ENCODE measurements at regions not wholly inside any gene's neighbourhood (a gene's known extent, or its start where the extent isn't known, plus 50 kb on each side); places are given as distances from the start of the nearest gene placed in this dataset.
A peak's percentile ranks its signal among the peaks of the same experiment; 100 is the strongest.
"Not testable (repeated sequence)": the region's sequence is repeated elsewhere in the genome, so short reads cannot be mapped to it uniquely, and the experiment has no call there.

DNA sequence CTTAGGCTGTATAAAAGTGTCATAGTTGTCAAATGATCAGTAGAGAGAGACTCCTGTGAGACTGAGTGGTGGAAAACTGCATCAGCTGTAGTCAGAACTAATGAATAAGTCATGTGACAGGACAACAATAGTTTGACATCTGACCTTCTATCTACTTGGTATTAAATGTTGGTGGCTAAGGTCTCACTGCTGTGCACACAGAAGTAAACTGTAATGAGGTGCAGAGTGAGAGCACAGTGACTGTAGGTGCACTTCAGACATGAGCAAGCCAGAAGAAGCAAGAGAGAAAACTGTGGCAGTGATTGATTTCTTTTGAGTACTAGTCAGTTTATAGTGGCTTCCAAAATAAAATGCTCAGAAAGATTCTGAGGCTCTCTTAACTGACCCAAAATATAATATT is 803.6 kb downstream of the RAPGEF2 start:
- DNase-seq (ENCODE audit: low read depth in 4 of 4, low spot score in 3 of 4): no peak

DNA sequence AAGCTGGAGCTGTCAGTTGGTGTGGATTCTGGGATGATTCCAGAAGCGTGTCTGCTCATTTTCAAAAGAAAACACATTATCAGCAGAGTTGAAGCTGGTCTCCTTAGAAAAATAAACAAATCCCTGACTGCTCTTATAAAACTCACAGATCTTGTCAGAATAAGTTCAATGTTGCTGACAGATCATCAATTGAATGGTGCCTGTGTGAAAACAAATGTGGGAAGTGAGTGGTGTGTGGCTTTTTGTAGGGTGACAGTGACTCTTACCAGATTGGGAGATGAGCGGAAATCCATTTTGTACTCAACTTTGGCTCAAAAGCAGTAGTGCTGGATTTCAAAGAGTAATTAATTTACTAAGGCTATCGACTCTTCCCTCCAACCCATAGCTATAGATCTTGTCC is 807.8 kb downstream of the RAPGEF2 start:
- no peak for DNase-seq (ENCODE audit: low read depth in 4 of 4, low spot score in 3 of 4)

DNA sequence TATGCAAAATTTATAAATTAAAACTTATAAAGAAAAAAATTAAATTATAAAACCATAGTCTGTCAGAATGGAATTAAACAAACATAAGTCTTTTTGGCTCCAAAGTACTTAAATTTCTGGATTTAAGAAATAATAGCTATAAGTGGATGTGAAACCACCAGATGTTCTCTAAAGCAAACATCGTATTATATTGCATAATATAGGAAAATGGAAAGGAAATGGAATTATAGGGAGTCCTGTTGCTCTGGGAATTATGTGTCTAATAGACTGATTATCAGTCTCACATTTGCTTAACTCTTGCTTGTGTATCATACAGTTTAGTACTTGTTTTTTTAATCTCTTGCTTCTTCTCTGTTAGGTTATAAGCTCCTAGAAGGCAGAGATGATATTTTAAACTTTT is 819.2 kb downstream of the RAPGEF2 start:
- no peak for DNase-seq (ENCODE audit: low read depth in 4 of 4, low spot score in 3 of 4)

DNA sequence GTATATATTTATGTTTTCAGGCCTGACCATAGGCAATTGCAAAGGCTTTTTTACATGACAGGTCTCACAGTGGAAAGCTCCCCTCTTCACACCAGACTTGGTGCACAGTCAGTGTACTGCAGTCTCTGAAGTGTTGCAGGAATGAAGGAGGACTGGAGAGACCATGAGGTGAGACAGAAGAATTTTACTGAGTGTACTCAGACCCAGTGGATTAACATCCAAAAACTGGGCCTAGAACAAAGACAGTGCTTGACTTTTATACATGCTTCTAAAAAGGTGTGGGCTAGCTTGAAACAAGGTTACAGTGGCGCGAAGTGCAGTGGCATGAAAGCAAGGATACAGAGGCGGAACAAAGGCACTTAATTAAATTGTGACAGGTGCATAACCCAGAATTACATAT is 822.9 kb downstream of the RAPGEF2 start:
- DNase-seq (ENCODE audit: low read depth in 4 of 4, low spot score in 3 of 4): no peak

DNA sequence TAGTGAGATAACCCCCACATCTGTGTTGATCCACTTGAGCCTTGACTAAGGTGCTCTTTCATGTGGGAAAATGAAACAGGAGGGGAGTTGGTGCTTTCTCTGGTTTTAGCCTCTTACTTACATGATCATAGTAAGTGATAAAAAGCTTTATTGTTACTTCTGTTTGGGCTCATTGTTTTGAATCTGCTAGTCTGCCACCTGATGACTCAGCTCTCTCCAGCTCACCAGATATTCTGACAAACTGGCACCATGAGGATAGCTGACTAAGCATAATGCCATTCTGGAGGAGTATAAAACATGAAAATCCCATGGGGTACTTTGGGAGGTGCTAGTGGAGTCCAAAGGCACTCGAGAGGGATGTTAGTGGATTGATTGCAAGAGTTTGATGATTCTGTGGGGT is 824.0 kb downstream of the RAPGEF2 start:
- DNase-seq (ENCODE audit: low read depth in 4 of 4, low spot score in 3 of 4): no peak

DNA sequence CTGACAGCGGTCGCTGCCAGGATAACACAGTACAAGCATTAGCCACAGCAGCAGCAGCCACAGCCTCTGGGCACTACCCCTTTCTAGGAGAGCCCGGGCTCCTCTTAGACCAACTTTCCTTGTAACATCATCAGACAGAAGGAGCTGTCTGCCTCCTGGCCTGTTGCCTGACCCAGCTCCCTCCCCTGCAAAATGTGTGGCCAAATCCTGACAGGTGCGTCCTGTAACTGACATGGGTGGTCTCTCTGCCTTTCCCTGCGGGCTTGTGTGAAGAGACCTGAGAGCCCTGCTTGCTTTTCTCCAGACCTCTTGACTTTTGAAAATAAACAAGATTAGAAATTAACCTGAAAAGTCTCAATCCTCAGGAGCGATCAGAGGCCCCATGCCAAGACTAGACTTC is 824.9 kb downstream of the RAPGEF2 start:
- DNase-seq (ENCODE audit: low read depth in 4 of 4, low spot score in 3 of 4): no peak

DNA sequence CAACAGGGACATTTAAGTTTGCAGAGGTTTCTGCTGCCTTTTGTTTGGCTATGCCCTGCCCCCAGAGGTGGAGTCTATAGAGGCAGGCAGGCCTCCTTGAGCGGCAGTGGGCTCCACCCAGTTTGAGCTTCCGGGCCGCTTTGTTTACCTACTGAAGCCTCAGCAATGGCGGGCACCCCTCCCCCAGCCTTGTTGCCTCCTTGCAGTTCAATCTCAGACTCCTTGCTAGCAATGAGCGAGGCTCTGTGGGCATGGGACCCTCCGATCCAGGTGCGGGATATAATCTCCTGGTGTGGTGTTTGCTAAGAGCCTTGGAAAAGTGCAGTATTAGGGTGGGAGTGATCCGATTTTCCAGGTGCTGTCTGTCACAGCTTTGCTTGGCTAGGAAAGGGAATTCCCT is 831.7 kb downstream of the RAPGEF2 start:
- not testable (repeated sequence) for DNase-seq (ENCODE audit: low read depth in 4 of 4, low spot score in 3 of 4)

DNA sequence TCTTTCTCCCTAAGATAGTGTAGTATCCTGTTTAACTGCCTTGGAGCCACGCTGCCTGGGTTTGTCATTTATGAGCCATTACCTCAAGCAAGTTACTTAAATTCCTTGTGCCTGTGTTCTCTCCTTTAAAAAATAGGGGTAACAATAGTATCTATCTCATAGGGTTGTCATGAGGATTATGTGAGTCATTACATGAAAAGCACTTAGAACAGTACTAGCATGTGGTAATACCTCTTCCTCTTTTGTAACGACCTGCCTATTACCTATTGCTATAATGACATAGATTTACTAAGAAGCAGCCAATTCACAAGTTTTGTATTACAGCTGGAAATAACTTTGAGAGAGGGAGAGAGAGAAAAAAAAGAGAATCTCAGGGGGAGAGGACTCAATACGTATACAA is 834.7 kb downstream of the RAPGEF2 start:
- no peak for DNase-seq (ENCODE audit: low read depth in 4 of 4, low spot score in 3 of 4)

DNA sequence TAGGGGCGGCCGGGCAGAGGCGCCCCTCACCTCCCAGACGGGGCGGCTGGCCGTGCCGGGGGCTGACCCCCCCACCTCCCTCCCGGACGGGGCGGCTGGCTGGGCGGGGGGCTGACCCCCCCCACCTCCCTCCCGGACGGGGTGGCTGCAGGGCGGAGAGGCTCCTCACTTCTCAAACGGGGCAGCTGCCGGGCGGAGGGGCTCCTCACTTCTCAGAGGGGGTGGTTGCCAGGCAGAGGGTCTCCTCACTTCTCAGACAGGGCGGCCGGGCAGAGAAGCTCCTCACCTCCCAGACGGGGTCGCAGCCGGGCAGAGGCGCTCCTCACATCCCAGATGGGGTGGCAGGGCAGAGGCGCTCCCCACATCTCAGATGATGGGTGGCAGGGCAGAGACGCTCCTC is 836.8 kb downstream of the RAPGEF2 start:
- not testable (repeated sequence) for DNase-seq (ENCODE audit: low read depth in 4 of 4, low spot score in 3 of 4)

DNA sequence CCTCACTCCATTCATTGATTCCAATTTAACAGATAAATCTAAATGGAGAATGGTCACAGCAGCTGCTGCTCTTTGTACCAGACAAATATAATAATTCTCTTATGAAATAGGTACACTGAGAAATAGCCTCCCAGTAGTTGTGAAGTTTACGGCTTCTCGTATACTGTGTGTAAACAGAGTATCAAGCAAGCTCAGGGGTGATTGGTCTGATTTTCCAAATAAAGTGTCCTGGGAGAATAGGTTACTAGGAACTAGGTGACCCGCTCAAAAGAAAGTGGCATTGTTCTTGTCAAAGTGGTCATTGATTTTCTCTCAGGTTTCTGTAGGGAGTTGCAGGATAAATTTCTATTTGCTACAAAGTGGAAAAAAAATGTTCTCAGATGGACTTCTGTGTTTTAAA is 838.2 kb downstream of the RAPGEF2 start:
- DNase-seq (ENCODE audit: low read depth in 4 of 4, low spot score in 3 of 4): no peak

DNA sequence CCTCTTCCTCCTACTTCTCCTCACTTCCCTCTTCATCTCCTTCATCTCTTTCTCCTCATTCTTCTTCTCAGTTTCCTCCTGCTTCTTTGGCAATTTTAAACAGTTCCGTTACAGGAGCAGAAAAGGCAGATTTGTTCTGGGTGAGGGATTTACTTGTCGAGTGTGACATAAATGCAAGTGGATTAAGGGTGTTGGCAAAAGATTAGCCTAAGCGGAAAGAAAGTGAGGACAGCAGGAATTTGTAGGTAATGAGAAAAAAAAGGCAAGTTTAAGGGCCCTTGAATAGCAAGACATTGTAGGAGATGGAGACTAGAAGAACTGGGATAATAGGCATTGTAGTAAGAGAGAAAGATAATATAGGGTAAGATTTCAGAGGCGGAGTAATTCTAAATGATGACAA is 841.6 kb downstream of the RAPGEF2 start:
- DNase-seq (ENCODE audit: low read depth in 4 of 4, low spot score in 3 of 4): no peak

DNA sequence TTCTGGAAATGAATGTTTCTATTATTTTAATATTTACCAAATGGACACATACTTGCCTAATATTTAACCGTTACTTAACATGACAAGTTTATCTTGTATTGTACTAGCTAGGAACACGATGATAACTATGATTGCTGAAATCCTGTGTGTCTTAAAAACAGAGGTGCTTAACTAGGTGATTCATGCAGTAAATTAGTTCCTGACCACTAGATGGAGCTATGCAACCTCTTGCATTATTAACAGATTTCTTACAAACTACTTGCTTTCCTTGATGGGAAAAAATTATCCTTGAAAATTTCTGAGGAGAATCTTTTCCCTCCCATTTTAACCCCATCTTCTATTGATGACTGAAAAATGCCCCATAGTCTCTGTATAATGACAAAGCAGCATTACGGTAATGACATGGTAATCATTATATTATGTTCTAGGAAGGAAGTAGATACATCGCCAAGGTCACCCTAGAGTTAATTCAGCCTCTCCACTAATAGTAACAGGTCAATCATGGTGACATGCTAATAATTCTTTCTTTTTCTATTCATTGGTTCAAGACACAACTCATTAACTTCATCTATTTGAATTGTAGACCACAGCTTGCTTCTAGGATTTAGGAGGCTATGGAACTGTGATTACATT is 844.2 kb downstream of the RAPGEF2 start:
- peak; percentile 31 to 52 (median 45) for DNase-seq (ENCODE audit: low read depth in 4 of 4, low spot score in 3 of 4)

DNA sequence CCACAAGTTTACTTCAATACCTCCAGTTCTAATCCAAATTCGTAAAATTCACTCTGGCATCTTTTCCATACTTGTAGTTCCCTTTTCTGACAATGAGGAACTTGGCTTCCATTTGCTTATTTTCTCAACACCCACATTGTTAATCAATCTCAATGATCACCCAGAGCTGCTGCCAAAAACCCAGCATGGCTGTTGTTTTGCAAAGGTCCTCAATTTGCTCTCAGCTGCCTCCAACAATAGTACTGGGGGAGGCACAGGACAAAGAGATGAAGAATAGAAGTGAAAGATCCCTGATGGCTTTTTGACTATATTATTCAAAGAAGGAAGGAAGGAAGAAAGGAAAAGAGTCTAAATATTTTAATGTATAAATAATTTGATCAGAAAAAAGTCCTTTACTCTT is 847.8 kb downstream of the RAPGEF2 start:
- DNase-seq (ENCODE audit: low read depth in 4 of 4, low spot score in 3 of 4): no peak

DNA sequence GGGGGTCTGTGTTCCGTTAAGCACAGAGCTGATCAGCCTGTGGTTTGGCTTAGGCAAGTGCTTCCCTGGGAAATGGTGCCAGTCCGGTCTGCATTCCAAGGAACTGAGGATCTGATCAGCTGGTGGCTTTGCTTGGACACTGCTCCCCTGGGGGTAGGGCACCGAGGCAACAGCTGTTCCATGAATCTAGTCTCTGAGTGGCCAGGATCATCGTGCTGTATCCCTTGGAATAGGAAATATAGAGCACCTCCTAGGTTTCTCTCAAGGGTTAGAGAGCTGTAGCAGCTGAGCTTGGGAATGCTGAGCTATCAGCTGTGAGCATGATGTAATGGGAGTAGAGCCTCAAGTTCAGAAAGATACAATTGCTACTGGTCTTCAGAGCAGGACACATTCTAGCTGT is 863.9 kb downstream of the RAPGEF2 start:
- no peak for DNase-seq (ENCODE audit: low read depth in 4 of 4, low spot score in 3 of 4)

DNA sequence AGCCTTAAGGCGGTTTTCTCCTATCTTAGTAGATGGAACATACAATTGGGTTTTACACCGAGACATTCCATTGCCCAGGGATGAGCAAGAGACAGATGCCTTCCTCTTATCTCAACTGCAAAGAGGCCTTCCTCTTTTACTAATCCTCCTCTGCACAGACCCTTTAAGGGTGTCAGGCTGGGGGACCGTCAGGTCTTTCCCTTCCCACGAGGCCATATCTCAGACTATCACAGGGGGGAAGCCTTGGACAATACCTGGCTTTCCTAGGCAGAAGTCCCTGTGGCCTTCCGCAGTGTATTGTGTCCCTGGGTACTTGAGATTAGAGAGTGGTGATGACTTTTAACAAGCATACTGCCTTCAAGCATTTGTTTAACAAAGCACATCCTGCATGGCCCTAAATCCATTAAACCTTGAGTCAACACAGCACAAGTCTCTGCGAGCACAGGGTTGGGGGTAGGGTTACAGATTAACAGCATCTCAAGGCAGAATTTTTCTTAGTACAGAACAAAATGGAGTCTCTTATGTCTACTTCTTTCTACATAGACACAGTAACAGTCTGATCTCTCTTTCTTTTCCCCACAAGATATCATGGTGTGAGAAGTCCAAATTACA is 874.1 kb downstream of the RAPGEF2 start:
- DNase-seq (ENCODE audit: low read depth in 4 of 4, low spot score in 3 of 4): not testable (repeated sequence)

DNA sequence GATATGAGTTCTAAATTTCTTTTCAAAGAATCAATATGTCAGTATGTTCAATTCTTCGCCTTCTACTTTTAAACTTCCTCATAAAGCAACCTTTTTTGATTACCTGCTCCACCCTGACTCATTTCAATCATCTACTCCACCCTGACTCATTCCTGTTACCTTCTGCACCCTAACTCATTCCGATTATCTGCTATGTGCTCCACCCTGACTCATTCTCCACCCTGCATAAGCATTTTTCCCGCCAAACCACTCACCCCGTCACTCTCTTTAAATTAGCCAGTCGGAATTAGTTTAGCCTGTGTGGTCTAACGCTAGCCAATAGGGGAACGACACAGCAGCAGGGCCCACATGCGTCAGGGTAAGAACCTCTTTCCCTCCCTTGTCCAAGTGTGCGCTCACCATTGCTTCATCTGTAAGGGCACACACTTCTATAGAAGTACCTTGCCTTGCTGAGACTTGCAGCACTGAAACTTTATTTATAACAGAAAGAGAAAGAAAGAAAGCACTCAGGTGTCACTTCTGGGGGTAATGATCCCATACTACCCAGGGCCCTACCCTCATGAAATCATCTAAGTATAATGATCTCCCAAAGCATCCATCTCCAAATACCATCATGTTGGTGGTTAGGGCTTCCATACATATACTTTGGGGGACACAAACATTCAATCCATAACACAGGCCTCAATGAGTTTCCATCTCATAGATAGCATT is 875.2 kb downstream of the RAPGEF2 start:
- no peak for DNase-seq (ENCODE audit: low read depth in 4 of 4, low spot score in 3 of 4)

DNA sequence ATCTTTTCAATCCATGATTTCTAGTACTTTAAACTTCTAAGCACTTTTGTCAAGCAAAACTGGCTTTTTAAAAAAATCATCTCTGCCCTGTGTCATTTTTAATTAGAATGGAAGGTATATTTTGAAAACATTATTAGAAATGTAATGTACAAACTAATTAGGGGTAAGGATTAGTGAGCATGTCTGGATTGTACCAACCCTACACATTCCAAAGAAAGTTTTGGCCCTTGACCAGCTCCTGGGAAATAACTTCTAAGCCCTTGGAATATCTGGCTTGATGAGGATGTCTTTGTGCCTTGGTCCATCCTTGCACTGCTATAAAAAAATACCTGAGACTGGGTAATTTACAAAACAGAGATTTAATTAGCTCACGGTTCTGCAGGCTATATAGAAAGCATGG is 876.5 kb downstream of the RAPGEF2 start:
- DNase-seq (ENCODE audit: low read depth in 4 of 4, low spot score in 3 of 4): no peak

DNA sequence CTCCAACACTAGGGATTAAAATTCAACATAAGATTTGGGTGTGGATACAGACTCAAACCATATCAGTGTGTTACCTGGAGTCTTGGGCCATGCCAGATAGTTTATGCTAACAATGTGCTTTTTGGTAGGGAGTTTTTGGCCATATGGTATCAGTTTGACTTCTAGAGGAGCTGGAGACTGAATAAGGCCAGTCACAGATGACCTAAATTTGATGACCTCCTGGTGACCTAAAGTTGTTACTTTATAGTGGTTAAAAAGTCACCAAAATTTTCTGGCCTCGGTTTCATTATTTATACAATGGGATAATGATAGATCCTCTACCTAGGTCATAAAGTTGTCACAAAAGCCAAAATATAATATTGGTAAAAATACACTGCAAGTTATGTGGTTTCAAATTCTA is 877.1 kb downstream of the RAPGEF2 start:
- DNase-seq (ENCODE audit: low read depth in 4 of 4, low spot score in 3 of 4): no peak

DNA sequence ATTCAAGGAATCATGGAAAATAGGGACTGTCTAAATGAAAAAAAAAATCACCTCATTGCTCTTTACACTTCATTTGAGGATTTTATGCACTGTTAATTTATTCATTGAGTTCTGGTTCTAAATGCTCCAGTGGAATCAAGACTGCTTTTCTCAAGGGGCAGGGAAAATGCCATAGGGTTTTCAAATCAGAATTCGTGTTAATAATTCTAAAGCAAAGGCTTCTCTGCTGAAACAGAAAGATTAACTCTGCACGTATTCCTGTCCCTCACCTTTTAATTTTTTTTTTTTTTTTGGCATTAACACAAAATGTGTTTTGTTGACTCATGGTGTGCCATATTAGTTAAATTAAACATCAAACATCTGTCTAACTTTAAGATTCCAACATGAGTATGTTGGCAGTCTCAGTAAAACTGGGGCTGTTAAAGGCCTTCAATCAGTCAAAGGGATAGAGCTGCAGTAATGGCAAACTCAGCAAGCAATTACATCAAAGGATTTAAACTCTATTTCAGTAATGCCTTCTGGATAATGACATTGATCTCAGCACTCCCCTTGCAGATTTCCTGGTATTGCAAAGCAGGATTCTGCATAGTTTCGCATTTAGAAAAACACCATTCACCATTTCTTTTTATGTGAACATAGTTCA is 878.1 kb downstream of the RAPGEF2 start:
- no peak for DNase-seq (ENCODE audit: low read depth in 4 of 4, low spot score in 3 of 4)

DNA sequence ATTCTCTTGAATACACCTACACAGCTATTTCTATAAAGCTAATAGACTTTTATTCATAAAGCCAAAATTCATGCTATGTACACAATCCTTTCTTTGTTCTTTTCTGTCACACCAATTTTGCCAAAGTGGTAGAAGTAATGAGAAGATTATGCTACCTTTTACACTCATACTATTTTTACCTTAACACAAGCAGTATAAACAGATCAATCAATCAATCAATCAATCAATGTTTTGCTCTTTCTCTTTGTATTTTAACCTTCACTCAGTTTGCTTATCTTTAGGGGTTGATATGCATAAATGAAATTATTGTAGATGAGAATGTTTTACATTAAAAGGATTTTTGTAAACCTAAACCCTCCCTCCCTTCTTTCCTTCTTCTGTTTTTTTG is 878.6 kb downstream of the RAPGEF2 start:
- no peak for DNase-seq (ENCODE audit: low read depth in 4 of 4, low spot score in 3 of 4)

DNA sequence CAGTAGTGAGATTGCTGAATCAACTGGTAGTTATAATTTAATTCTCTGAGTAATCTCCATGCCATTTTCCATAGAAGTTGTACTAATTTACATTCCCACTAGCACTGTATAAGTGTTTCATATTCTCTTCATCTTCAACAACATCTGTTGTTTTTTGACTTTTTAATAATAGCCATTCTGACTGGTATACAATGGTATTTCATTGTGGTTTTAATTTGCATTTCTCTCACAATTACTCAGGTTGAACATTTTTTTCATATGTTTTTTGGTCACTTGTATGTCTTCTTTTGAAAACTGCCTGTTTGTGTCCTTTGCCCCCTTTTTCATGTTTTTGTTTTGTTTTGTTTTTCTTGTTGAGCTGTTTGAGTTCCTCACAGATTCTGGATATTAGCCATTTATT is 880.2 kb downstream of the RAPGEF2 start:
- no peak for DNase-seq (ENCODE audit: low read depth in 4 of 4, low spot score in 3 of 4)

All from left renal pelvis (tissue), 4 donors.